ENCODE measurements at regions not wholly inside any gene's neighbourhood (a gene's known extent, or its start where the extent isn't known, plus 50 kb on each side); places are given as distances from the start of the nearest gene placed in this dataset.

- POLR2A ChIA-PET (ENCODE audit: unreplicated experiment) = no interaction called here
- H3K4ac ChIP-seq (ENCODE audit: low read depth, low read length) = no peak overlapping the region
- H2BK20ac ChIP-seq (ENCODE audit: low read depth, low read length) = no peak overlapping the region
- ATAC-seq (ENCODE audit: low read depth) (no peak), DNase-seq (no peak)
- H2BK5ac ChIP-seq (ENCODE audit: low read depth, low read length, poor library complexity, severe bottlenecking) = no peak overlapping the region
- no peak overlapping the region for H3K56ac ChIP-seq (ENCODE audit: extremely low read depth, insufficient read depth, low read length)
- H2BK120ac ChIP-seq (ENCODE audit: low read depth, low read length) = no peak overlapping the region
- no peaks in the 10 kb centered on the region for H3K36me3 ChIP-seq (ENCODE audit: control insufficient read depth, insufficient read depth, low read length)
- no peaks in the 10 kb centered on the region for H4K20me1 ChIP-seq (ENCODE audit: insufficient read depth, low read length)
- H3K27ac ChIP-seq (ENCODE audit: insufficient read depth, low read length) = no peak overlapping the region
- H3K79me1 ChIP-seq (ENCODE audit: low read depth in 1 of 2, low read length in 2 of 2) = no peaks in the 10 kb centered on the region
- H2AK9ac ChIP-seq (replicated peaks; ENCODE audit: low read depth, low read length, poor library complexity) = no peak overlapping the region
- no peaks in the 10 kb centered on the region for H3K9me1 ChIP-seq (ENCODE audit: insufficient read depth, low read length)
- dilution Hi-C loops (cut with HindIII; ENCODE audit: low sequenced_read_pairs, unreplicated experiment) (no loop called here), in situ Hi-C loops (cut with MboI; ENCODE audit: low sequenced_read_pairs) (no loop called here), intact Hi-C loops (cut with micrococcal nuclease) (no loop called here)
- no peak overlapping the region for H3K9ac ChIP-seq (ENCODE audit: low read depth, low read length)
- H3K27me3 ChIP-seq (ENCODE audit: control insufficient read depth, insufficient read depth, low read length) = no peaks in the 10 kb centered on the region
- no peaks in the 10 kb centered on the region for H3K9me3 ChIP-seq (ENCODE audit: control insufficient read depth, insufficient read depth, low read length)
- no peaks in the 10 kb centered on the region for H3K4me1 ChIP-seq (ENCODE audit: control insufficient read depth, insufficient read depth, low read length)
- no peak overlapping the region for H3K18ac ChIP-seq (ENCODE audit: low read depth, low read length)
- H2AFZ ChIP-seq (replicated peaks; ENCODE audit: low read length, poor library complexity) = no peak overlapping the region
- CTCF ChIA-PET = no interaction called here
- no peak overlapping the region for H4K8ac ChIP-seq (ENCODE audit: low read depth in 2 of 2, low read length in 2 of 2)
- no peak overlapping the region for H4K91ac ChIP-seq (ENCODE audit: insufficient read depth, low read depth, low read length)
- no peak overlapping the region for H3K4me2 ChIP-seq (ENCODE audit: low read depth, low read length)
- no peak overlapping the region for H2AK5ac ChIP-seq (ENCODE audit: low read depth, low read length)
- no peak overlapping the region for H2BK15ac ChIP-seq (ENCODE audit: low read depth, low read length)
- no peak overlapping the region for H3K14ac ChIP-seq (replicated peaks; ENCODE audit: low read depth, low read length)
- H4K5ac ChIP-seq (ENCODE audit: low read depth, low read length) = no peak overlapping the region
- no TSS peak for BruUV-seq (replicated peaks)
- TF ChIP-seq MAFK (IDR thresholded peaks at IDR 0.05; ENCODE audit: low read depth, low read length) = no peak
- TF ChIP-seq FOS (IDR thresholded peaks at IDR 0.05; ENCODE audit: low read depth, low read length) = no peak
- no peak for TF ChIP-seq NFE2L2 (IDR thresholded peaks at IDR 0.05; ENCODE audit: low read depth, low read length)
- TF ChIP-seq USF2 (IDR thresholded peaks at IDR 0.05; ENCODE audit: low read depth, low read length) = no peak
- no peak overlapping the region for H3K4me3 ChIP-seq (ENCODE audit: insufficient read depth, low read depth, low read length)
- no peak overlapping the region for H3K23ac ChIP-seq (ENCODE audit: low read depth, low read length)
- 85% methylated on average over 4 of the region's 5 CpGs; no CpG with 5 or more reads in 1 of the 2 experiments for WGBS, 2 experiments (ENCODE audit: extremely low coverage in 2 of 2, insufficient read length in 1 of 2)
Observed at GRCh38 chr4:111781611-111782010, 363.6 kb upstream of the FAM241A start.

All from IMR-90 (cell line).